OCI-LY7 (cell line): ENCODE measurements at regions not wholly inside any gene's neighbourhood (a gene's known extent, or its start where the extent isn't known, plus 50 kb on each side); places are given as distances from the start of the nearest gene placed in this dataset.

Experiments
- EZH2phosphoT487 ChIP-seq: fragments of 200-600 bp; sonication (generic); IDR thresholded peaks from 2 replicates; pipeline ENCODE4 v1.6.1; 2018; ENCODE audit warnings: low read depth, borderline replicate concordance, mild to moderate bottlenecking, mixed run types, antibody characterized with exemption, low read length, moderate library complexity, mixed read lengths
- TF ChIP-seq, protein P1 (sequence below): fragments of 200-600 bp; sonication (generic); conservative IDR thresholded peaks from 2 replicates; pipeline ENCODE4 v1.5.1; 2014; ENCODE audit warnings: mild to moderate bottlenecking, antibody characterized with exemption, low read length, moderate library complexity, mixed read lengths

- TF ChIP-seq, protein P1, sequence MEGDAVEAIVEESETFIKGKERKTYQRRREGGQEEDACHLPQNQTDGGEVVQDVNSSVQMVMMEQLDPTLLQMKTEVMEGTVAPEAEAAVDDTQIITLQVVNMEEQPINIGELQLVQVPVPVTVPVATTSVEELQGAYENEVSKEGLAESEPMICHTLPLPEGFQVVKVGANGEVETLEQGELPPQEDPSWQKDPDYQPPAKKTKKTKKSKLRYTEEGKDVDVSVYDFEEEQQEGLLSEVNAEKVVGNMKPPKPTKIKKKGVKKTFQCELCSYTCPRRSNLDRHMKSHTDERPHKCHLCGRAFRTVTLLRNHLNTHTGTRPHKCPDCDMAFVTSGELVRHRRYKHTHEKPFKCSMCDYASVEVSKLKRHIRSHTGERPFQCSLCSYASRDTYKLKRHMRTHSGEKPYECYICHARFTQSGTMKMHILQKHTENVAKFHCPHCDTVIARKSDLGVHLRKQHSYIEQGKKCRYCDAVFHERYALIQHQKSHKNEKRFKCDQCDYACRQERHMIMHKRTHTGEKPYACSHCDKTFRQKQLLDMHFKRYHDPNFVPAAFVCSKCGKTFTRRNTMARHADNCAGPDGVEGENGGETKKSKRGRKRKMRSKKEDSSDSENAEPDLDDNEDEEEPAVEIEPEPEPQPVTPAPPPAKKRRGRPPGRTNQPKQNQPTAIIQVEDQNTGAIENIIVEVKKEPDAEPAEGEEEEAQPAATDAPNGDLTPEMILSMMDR = no peak
- no peak for TF ChIP-seq EZH2phosphoT487
Observed at GRCh38 chr1:227470688-227471087, 92.7 kb upstream of the ZNF678 start.
